ENCODE measurements at regions not wholly inside any gene's neighbourhood (a gene's known extent, or its start where the extent isn't known, plus 50 kb on each side); places are given as distances from the start of the nearest gene placed in this dataset.

DNA sequence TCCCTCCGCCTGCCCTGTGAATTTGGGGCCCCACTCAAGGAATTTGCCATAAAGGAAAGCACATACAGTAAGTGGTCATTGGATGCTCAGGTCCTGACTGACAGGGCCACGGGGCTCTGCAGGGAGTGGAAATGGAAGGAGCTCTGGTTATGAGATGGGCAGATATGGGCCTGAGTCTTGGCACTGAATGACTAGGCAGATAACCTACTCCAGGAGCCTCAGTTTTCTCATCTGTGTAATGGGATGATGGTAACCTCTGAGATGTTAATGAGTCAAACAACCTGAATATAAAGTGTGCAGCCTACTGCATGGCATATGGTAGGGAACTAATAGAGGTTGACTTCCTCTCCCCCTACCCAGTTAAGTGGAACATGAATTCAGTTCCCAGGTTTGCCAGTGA lies 56.4 kb upstream of the NAA20 start:
- no peak overlapping the region for H3K9ac ChIP-seq (ENCODE audit: low read length)
- no peak overlapping the region for H3K27ac ChIP-seq (ENCODE audit: low read length)
- H3K4me3 ChIP-seq (ENCODE audit: low read length), result no peak overlapping the region
- no peaks in the 10 kb centered on the region for H3K9me3 ChIP-seq (ENCODE audit: insufficient read depth, low read length)
- no peak overlapping the region for H3K4me2 ChIP-seq (ENCODE audit: low read length)
- H4K20me1 ChIP-seq (ENCODE audit: insufficient read depth, low read length), result no peaks in the 10 kb centered on the region
- H2AFZ ChIP-seq (ENCODE audit: low read depth, low read length), result no peak overlapping the region
- no peaks in the 10 kb centered on the region for H3K36me3 ChIP-seq (replicated peaks; ENCODE audit: low read depth, low read length)
- TF ChIP-seq, protein P1, sequence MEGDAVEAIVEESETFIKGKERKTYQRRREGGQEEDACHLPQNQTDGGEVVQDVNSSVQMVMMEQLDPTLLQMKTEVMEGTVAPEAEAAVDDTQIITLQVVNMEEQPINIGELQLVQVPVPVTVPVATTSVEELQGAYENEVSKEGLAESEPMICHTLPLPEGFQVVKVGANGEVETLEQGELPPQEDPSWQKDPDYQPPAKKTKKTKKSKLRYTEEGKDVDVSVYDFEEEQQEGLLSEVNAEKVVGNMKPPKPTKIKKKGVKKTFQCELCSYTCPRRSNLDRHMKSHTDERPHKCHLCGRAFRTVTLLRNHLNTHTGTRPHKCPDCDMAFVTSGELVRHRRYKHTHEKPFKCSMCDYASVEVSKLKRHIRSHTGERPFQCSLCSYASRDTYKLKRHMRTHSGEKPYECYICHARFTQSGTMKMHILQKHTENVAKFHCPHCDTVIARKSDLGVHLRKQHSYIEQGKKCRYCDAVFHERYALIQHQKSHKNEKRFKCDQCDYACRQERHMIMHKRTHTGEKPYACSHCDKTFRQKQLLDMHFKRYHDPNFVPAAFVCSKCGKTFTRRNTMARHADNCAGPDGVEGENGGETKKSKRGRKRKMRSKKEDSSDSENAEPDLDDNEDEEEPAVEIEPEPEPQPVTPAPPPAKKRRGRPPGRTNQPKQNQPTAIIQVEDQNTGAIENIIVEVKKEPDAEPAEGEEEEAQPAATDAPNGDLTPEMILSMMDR (IDR thresholded peaks at IDR 0.05; ENCODE audit: low read depth, low read length), result no peak
- TF ChIP-seq EZH2phosphoT487 (IDR thresholded peaks at IDR 0.05; ENCODE audit: low read depth), result no peak
- no peaks in the 10 kb centered on the region for H3K27me3 ChIP-seq (ENCODE audit: low read depth, low read length)
- H3K79me2 ChIP-seq (ENCODE audit: low read length), result no peaks in the 10 kb centered on the region
- peaks cover 6% of the 10 kb centered on the region for H3K4me1 ChIP-seq (ENCODE audit: low read length)

DNA sequence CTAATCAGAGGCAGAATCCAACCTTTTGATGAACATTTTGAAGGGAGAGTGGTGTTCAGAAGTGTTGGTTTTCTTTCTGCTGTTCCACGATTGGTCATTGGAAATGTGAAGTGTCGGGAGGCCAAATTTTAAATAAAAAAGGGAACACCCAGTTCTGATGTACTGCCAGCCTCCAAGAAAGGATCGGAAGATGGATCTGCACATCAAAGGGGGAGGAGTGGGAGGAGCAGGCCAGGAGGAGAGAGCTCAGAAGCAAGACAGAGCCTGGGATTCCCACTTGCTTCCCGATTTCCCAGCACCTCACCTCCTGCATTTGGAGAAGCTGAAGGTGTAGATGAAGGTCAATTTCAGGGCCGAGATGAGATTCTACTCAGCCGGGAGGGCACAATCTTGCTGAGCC lies 55.9 kb upstream of the NAA20 start:
- no peak overlapping the region for H2AFZ ChIP-seq (ENCODE audit: low read depth, low read length)
- no peaks in the 10 kb centered on the region for H3K36me3 ChIP-seq (replicated peaks; ENCODE audit: low read depth, low read length)
- no peaks in the 10 kb centered on the region for H4K20me1 ChIP-seq (ENCODE audit: insufficient read depth, low read length)
- H3K79me2 ChIP-seq (ENCODE audit: low read length), result no peaks in the 10 kb centered on the region
- H3K4me3 ChIP-seq (ENCODE audit: low read length), result no peak overlapping the region
- H3K4me2 ChIP-seq (ENCODE audit: low read length), result no peak overlapping the region
- H3K27ac ChIP-seq (ENCODE audit: low read length), result no peak overlapping the region
- H3K9me3 ChIP-seq (ENCODE audit: insufficient read depth, low read length), result no peaks in the 10 kb centered on the region
- H3K4me1 ChIP-seq (ENCODE audit: low read length), result peaks cover 6% of the 10 kb centered on the region
- TF ChIP-seq, protein P1 (IDR thresholded peaks at IDR 0.05; ENCODE audit: low read depth, low read length), result no peak
- TF ChIP-seq EZH2phosphoT487 (IDR thresholded peaks at IDR 0.05; ENCODE audit: low read depth), result no peak
- no peaks in the 10 kb centered on the region for H3K27me3 ChIP-seq (ENCODE audit: low read depth, low read length)
- no peak overlapping the region for H3K9ac ChIP-seq (ENCODE audit: low read length)

DNA sequence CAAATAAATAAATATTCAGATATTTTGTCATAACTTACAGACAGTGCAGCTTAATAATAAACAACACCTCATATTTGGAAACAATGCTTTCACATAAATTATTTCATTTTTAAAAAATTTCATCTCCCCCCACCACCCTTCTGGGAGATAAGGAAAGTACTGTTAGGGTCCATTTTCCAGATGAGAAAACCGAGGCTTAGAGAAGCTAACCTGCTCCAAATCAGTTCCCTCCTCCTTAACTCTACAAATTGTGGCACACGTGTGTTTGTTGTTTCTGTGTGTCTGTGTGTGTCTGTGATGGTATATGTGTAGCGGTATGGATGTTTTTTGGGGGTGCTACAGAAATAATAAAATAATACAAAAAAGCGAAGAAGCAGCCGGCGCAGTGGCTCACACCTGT lies 54.2 kb upstream of the NAA20 start:
- no peak overlapping the region for H3K4me3 ChIP-seq (ENCODE audit: low read length)
- no peak overlapping the region for H2AFZ ChIP-seq (ENCODE audit: low read depth, low read length)
- H3K27me3 ChIP-seq (ENCODE audit: low read depth, low read length), result no peaks in the 10 kb centered on the region
- H3K36me3 ChIP-seq (replicated peaks; ENCODE audit: low read depth, low read length), result no peaks in the 10 kb centered on the region
- H4K20me1 ChIP-seq (ENCODE audit: insufficient read depth, low read length), result no peaks in the 10 kb centered on the region
- H3K4me1 ChIP-seq (ENCODE audit: low read length), result peaks cover 6% of the 10 kb centered on the region
- no peaks in the 10 kb centered on the region for H3K9me3 ChIP-seq (ENCODE audit: insufficient read depth, low read length)
- no peak overlapping the region for H3K27ac ChIP-seq (ENCODE audit: low read length)
- no peaks in the 10 kb centered on the region for H3K79me2 ChIP-seq (ENCODE audit: low read length)
- TF ChIP-seq, protein P1 (IDR thresholded peaks at IDR 0.05; ENCODE audit: low read depth, low read length), result no peak
- TF ChIP-seq EZH2phosphoT487 (IDR thresholded peaks at IDR 0.05; ENCODE audit: low read depth), result no peak
- no peak overlapping the region for H3K4me2 ChIP-seq (ENCODE audit: low read length)
- no peak overlapping the region for H3K9ac ChIP-seq (ENCODE audit: low read length)

DNA sequence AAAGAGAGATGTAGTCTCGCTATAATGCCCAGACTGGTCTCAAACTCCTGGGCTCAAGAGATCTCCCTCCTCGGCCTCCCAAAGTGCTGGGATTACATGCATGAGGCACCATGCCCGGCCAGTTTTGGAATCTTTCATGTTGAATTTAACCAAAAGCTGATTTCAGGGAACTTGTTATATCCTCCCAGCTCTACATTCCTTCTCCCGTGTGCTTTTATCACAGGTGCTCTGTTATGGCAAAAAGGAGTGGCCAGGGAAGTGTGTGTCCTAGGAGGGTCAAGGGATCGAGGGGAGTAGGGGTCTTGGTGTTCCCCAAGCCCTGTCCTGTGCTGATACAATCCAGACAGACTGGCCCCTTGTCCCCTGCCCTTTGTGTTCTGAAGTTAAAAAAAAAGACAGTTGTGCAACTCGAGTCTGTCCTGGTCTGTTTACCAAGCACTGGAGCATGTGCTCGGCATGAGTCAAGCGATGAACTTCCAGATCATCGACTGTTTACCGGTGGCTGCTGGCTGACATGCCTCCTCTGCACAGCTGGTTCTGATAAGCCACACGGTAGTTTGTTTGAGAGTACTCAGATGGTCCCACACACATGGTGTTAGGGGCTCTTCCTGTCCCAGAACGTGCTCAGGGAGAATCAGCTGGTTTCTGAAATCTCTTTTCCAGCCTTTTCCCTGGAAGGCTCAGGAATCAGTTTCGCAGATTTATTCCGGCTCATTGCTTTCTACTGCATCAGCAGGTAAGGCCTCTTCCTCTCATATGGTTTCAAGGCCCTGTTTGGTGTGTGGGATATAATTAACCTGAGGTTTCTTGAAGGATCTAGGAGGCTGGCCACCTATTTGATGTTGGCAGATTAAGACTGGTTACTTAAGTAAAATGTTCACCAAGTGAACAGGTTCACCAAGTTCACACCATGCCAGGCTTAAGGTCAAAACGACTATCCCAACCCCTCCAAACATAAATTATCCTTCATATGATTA lies 52.6 kb upstream of the NAA20 start:
- no peak for TF ChIP-seq EZH2phosphoT487 (IDR thresholded peaks at IDR 0.05; ENCODE audit: low read depth)
- Histone ChIP-seq H2AFZ (ENCODE audit: low read depth, low read length) (no peak overlapping the region), H3K27ac (ENCODE audit: low read length) (no peak overlapping the region), H3K27me3 (ENCODE audit: low read depth, low read length) (no peaks in the 10 kb centered on the region), H4K20me1 (ENCODE audit: insufficient read depth, low read length) (no peaks in the 10 kb centered on the region), H3K79me2 (ENCODE audit: low read length) (no peaks in the 10 kb centered on the region), H3K9me3 (ENCODE audit: insufficient read depth, low read length) (no peaks in the 10 kb centered on the region), H3K36me3 (replicated peaks; ENCODE audit: low read depth, low read length) (no peaks in the 10 kb centered on the region), H3K4me2 (ENCODE audit: low read length) (no peak overlapping the region), H3K4me3 (ENCODE audit: low read length) (no peak overlapping the region), H3K9ac (ENCODE audit: low read length) (no peak overlapping the region), H3K4me1 (ENCODE audit: low read length) (peaks cover 11% of the 10 kb centered on the region)
